ENCODE measurements at regions not wholly inside any gene's neighbourhood (a gene's known extent, or its start where the extent isn't known, plus 50 kb on each side); places are given as distances from the start of the nearest gene placed in this dataset.
"Not testable (repeated sequence)": the region's sequence is repeated elsewhere in the genome, so short reads cannot be mapped to it uniquely, and the experiment has no call there.

DNA sequence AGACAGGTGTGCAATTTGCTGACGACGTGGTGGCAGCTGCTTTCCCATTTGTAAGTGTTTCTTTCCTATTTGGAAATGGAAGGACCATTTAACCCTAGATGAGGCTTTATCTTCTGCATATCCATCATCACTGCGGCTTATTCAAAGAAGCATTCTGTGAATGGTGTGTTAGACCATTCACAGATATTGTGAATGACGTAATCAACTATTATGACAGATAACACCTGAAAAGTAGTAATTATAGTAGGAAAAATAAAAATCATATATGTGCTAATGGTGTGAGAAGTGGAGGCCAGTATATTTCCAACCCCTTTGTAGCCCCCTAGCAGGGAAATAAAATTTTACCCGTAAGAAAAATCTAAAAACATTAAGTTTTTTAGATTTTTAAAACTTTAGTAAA lies 424.5 kb upstream of the CRIM1 start:
- DNase-seq: no peak

DNA sequence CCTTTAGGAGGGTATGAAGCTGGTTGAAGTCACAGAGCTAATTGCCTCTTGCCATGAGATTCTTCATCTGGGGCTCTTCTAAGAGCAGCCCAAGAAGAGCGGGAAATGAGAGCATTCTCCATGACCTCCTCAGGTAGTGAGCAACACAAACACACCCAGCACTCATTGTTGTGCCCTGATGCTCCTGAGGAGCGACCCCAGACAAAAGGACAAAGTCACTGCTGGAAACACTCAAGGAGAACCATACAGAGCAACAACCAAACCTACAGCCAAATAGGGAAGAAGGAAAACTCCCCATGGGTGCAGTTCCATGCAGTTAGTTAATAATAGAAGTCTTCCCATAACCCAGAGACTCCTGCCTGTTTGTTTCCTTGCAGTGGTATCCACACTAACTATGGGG lies 426.0 kb upstream of the CRIM1 start:
- DNase-seq: no peak

DNA sequence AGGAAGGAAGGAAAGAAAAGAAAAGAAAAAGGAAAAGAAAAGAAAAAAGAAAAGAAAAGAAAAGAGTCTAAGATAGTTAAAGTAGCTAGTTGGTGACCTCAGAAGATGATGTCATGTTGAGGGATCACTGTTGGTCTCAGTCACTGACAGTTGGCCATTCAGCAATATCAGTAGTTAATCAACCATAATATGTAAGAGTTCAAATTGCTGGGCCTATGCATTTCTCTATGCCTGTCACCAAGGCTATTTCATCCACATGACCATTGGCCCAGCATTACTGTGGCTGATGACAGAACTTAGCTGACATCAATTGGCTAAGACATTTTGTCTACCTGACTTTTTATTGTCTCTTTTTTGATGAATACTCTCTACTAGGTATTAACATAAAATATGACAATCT lies 435.5 kb upstream of the CRIM1 start:
- DNase-seq: no peak

DNA sequence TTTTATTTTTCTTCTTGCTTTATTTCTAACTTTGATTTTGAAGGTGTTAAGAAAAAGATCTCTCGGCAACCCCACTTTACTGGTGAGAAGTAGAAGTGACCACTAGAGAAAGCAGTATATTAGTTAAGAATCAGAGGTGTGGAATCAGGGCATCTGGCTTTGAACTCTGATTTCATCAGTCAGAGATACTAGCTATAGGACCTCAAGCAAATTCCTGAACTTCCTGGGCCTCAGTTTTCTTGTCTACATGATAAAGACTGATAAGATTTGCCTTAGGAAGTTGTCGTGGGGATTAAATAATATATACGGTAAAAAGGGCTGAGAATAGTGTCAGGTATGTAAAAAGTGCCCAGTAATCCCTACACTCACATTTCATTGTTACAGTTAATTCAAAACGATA lies 440.3 kb upstream of the CRIM1 start:
- no peak for DNase-seq

DNA sequence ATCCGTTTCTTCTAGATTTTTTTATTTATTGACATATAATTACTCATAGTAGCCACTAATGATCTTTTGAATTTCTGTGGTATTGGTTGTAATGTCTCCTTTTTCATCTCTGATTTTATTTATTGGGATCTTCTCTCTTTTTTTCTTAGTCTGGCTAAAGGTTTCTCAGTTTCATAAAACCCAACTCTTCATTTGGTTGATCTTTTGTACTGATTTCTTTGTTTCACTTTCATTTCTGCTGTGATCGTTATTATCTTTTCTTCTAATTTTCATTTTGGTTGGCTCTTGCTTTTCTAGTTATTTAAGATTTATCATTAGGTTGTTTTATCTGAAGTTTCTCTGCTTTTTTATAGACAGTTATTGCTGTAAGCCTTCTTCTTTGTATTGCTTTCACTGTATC lies 463.6 kb upstream of the CRIM1 start:
- no peak for DNase-seq

DNA sequence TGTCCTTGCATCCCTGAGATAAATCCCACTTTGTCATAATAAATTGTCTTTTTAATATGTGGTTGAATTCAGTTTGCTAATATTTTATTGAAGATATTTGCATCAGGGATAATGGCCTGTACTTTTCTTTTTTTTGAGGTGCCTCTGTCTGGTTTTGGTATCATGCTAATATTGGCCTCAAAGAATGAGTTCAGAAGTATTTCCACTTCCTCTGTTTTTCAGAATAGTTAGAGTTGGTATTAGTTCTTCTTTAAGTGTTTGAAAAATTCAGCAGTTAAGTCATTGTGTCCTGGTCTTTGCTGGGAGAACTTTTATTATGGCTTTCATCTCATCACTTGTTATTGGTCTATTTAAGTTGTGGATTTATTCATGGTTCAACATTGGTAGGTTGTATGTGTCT lies 464.1 kb upstream of the CRIM1 start:
- no peak for DNase-seq

DNA sequence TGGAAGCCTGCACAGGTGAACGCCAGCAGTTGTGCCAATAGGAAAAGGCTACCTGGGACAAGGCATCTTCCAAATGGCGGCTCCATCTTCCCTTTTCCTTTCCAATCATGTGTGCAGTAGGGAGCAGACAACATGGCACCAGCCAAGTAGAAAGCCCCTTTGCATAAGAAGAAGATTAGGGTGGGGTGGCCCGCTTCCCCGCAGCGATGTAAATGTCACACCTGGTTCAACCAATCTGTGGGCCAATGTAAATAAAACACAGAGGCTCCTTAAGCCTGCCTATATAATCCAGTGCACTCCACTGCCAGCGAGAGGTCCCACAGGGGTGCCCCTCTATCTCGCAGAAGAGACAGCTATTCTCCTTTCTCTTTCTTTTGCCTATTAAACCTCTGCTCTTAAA lies 468.4 kb upstream of the CRIM1 start:
- DNase-seq: no peak

DNA sequence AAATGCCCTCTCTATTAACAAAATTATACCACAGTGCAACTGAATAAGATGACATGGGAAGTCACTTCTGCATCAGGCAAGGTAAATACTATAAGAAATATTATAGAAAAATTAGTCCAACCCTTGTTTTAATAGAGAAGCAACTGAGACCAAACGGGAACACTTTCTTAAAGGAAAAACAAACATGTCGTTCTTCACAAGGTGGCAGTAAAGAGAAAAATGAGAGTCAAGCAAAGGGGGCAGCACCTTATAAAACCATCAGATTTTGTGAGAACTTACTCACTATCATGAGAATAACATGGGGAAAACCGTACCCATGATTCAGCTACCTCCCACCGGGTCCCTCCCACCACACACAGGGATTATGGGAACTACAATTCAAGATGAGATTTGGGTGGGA lies 481.7 kb upstream of the CRIM1 start:
- DNase-seq: no peak

DNA sequence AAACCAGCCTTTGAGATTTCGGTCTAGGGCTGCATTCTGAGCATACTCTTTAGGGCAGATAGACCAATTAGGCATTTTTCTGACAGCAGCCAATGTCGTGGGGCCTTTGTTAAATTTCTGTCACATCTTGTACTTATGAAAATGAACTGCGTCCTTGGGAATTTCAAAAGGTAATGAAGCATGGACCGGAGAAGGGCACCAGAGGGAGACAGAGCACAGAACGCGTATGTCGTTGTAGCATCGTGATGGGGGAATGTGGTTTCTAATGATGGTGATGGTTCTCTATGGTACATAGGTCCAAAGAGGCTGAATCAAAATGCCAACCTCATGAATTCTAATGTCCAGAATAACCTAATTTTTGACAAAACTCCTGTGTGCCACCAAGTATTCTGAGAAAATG lies 483.9 kb upstream of the CRIM1 start:
- DNase-seq: no peak

DNA sequence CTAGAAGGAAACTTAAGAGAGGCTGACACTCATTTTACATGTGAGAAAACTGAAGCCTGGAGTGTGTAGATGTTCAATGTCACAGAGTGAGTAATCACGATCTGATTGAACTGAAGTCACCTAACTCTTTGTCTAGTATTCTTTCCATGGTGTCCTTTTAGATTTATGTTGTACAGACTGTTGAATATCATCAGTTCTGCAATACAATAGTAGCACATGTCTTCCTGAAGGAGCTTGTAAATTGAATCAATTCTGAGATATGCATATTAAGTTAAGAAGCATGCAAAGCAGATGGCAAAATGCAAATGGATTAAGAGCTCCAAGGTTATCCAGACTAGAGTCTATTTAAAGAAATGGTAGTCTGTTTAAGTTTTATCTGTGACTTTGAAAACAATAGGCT lies 484.9 kb upstream of the CRIM1 start:
- no peak for DNase-seq

DNA sequence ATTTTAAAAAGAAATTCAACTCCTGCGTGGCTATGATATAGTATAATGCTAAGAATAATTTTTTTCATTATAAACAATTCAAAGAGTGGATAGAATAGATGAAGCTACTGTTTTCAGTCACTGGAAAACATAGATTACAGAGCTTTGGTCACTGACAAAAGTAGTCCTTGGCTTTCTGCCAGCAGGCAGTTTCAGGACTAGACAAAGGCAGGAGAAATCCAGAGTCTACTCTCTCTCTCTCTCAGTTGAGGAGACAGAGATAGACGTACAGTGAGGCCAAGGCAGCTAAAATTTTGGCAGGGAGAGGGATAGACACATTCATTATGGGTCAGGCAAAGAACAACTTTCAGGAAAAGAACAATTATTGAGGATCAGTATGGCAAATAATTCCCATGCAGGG lies 491.4 kb upstream of the CRIM1 start:
- DNase-seq: no peak

DNA sequence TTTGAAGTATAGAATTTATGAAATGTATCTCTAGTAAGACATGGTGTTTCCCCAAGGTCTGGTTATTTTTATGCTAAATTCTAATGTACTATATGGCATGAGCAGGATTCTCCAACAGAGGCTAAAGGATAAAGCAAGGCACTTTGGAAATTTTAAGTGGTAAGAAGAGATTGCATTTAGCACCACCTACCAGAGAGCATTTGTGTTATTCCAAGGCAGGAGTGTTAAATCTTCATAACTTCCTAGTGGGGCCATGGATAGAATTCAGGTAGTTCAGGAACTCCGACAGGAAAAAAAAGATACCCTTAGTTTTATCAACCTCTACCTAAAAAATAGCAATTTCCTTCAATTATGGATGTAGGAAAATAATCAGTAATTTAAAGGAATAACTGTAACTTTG lies 497.4 kb upstream of the CRIM1 start:
- DNase-seq: no peak

DNA sequence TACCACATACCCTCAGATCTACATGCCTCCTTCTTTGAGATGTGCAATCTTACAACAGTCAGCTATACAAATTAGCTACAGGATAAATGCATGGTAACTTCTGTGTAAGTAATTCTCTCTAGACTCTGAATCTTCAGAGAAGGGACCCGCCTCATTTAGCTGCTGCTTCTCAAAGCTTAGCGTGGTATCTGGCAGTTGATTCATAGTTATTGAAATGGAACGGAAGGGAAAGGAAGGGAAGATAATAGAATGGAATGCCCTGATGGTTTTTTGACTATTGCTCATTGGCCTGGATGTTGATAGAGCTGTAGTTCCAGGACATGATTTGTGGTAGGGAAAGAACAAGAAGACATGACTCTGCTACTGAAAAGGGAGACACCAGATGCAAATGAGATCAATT lies 498.1 kb upstream of the CRIM1 start:
- no peak for DNase-seq

DNA sequence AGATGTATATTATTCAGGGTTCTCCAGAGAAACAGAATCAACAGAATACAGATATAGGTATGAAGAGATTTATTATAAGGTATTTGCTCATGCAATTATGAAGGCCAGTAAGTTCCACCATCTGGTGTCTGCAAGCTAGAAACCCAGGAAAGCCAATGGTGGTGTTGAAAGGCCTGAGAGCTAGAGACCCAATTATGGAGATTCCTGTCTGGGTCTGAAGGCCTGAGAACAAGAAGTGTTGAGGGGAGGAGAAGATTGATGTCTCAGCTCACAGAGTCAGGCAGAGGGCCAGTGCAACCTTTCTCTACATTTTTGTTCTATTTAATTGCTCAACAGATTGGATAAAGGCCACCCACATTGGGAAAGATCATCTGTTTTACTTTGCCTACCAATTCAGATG lies 524.2 kb upstream of the CRIM1 start:
- DNase-seq: no peak

DNA sequence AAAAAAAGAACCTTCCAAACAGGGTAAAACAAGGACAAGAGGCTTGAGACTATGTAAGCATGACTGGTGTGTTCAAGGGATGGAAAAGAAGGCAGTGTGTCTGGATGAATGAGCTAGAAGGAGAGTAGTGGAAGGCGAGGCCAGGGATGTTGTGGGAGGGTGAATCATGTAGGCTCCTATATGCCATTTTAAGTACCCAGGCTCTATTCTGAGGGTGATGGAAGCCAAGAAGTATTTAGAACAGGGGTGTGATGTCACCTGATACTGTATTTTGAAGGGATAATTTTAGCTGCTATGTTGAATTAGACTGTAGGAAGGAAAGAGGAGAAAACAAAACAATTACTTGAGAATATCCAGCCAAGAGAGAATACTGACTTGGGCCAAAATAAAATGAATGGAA lies 524.7 kb upstream of the CRIM1 start:
- DNase-seq: no peak

DNA sequence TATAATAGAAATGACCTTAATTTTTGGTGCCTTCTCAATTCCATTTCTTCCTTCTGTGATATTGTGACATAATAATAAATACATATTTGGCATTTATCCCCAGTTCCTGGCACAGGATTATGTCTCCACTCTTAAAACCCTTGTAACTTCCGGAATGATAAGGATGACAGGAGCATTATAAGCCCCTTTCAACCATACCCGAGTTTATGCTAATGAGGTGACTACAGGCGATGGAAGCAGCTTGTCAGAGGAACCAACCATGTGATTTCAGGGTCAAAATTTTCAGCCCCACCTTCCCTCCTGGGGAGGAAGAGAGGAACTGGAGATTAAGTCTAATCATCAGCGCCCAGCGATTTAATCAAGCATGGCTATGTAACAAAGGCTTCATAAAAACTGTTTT lies 528.5 kb upstream of the CRIM1 start:
- DNase-seq: no peak

DNA sequence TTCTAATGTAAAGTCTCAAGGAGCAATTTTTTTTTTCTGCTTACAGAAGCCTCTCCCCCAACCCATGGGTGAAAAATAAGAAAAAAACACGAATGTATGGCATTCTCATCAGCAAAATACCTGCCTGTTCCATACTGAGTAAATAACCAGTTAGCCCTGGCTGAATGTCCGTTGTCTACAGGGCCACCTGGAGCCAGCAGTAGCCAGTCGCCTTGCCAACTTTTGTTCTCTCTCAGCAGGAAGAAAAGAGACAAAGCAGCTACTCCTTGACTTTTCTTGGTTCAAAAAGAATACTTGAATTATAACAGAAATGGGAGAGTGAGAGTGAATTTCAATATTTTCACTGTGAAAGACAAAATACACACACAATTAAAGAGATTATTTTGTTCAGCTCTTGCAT lies 532.9 kb upstream of the CRIM1 start:
- DNase-seq: no peak

DNA sequence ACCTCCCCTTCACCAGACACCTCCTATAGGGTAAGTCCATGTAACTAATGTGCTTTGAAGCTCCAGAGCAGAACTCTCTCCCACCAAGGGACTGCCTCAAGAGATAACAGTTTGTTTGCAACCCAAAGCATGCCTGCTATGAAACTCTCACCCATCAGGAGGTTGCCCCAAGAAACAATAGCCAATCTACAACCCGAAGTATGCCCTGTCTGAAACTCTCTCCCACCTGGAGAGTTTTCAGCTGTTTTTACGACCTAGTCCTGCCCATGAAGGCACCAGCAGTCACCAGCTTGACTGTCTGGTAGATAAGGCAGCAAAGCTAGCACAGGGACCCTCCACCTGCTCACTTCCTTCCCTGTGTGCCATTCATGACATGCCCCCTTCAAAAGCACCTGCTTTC lies 533.9 kb upstream of the CRIM1 start:
- DNase-seq: no peak

DNA sequence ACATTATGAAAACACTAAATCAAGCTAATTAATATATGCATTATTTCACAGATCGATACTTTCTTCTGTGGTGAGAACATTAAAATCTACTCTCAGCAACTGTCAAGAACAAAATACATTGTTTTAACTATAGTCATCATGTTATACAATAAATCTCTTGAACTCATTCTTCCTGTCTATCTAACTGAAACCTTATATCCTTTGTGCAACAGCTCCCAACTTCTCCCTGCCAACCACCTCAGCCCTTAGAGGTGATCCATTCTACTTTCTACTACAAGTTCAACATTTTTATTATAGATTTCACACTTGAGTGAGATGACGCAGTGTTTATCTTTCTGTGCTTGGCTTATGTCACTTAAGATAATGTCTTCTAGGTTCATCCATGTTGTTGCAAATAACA lies 535.2 kb upstream of the CRIM1 start:
- DNase-seq: no peak

DNA sequence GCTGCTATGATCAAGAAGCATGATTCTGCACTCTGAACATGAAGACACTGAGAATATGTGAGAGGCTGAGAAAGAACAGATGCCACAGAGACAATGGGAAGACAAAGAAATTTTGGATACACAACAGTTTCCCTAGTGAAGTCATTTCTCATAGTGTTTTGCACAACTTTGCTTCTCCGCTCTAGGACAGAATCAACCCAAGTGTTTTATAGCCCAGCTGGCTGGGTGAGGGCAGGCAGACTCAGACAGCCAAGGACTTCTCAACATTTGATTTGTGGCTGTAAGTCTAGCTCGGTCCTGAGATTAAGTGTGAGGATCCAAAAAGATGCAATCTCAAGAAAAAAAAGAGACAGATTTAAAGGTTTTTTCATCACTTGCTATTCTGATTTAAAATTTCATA lies 536.5 kb upstream of the CRIM1 start:
- DNase-seq: no peak

DNA sequence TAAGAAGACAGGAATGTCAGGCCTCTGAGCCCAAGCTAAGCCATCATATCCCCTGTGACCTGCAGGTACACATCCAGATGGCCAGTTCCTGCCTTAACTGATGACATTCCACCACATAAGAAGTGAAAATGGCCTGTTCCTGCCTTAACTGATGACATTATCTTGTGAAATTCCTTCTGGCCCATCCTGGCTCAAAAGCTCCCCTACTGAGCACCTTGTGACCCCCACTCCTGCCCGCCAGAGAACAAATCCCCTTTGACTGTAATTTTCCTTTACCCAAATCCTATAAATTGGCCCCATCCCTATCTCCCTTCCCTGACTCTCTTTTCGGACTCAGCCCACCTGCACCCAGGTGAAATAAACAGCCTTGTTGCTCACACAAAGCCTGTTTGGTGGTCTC lies 537.2 kb upstream of the CRIM1 start:
- not testable (repeated sequence) for DNase-seq

DNA sequence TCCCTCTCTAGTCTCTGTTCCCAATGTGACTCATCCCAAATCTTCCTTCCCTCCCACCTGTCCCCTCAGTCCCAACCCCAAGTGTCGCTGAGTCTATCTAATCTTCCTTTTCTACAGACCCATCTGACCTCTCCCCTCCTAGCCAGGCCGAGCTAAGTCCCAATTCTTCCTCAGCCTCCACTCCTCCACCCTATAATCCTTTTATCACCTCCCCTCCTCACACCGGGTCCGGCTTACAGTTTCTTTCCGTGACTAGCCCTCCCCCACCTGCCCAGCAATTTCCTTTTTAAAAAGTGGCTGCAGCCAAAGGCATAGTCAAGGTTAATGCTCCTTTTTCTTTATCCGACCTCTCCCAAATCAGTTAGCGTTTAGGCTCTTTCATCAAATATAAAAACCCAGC lies 541.0 kb upstream of the CRIM1 start:
- not testable (repeated sequence) for DNase-seq

DNA sequence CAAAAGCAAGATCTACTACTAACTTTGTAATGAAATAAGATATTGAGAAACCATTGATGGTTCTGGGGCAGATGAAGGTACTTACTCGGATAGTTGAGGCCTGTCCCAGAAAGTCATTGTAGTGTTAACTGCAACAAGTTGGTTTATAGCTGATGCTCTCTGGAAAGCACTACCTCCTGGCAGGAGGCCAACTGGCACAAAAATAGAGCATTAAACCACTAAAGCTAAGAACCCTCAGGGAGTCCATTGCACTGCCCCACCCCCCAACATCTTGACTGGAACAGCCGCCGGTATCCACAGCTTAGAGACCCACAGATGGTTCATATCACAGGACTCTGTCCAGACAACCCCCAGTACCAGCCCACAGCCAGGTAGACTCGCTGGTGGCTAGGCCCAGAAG lies 552.5 kb upstream of the CRIM1 start:
- DNase-seq: no peak

DNA sequence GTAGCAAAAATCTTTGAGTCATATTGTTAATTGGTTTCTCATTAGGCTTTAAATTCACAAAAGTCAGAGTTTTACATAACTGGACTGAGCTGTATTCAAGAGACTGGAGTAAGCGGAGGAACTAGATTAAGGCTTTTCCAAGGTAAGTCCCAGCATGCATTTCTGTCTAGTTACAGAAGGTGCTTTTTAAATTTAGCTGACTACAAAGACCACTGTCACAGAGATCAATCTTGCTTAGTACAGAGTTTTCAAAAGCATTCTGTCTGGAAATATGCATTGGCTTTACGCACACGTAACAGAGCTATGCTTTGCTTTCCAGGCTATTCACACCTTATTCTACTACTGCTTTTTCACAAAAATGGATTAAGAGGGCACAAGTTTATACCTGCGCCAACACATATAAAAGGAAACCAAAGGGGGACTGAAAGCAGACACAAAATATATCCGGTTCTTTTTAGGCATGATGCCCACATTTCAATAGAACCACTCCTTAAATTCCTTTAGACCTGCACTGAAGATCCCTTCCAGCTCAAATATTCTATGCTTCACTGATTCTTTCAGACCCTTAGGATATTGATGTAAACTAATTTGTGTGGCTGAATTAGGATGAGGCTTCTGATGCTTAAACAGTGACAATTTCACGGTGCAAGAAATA lies 560.7 kb upstream of the CRIM1 start:
- DNase-seq: no peak

DNA sequence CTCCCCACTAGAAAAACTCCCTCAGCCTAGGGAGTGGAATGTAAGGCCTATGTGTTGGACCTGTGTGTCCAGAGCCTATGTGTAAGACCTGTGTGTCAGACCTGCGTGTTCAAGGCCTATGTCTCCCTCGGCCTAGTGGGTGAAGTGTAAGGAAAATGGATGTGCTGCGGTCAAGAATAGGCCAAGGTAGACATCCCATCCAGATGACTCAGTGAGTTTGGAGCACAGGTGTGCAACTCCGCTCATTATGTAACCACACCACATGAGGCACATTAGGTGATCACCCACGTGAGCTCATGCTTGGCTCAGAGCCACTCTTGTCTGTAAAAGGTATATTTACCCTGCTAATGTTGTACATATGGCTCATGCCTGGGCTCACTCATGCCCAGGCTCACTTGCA lies 565.3 kb upstream of the CRIM1 start:
- DNase-seq: no peak

DNA sequence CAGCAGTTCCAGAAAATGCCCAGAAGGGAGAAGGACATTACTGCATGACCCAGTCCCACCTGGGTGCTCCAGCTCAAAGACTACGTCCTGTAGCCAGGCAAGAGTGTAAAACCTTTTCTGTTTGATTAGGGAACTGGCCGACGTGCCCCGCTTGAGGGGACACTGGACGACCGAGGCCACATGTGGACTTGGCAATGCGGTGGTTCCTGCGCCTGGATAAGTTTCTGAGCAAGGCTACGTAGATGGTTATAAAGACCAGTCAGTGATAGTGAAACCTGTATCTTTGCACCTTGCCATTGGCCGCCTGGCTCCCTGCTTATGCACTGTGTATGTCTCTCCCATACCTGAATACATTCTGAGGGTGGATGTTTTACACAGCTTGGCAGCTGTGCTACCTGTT lies 567.0 kb upstream of the CRIM1 start:
- DNase-seq: no peak
